BJ (cell line): ENCODE measurements at regions not wholly inside any gene's neighbourhood (a gene's known extent, or its start where the extent isn't known, plus 50 kb on each side); places are given as distances from the start of the nearest gene placed in this dataset.

Experiments
- CTCF ChIA-PET: fragments of 350-600 bp; formaldehyde crosslinking; extraction: SDS; loops from one replicate; lab custom pipeline; 2021; ENCODE audit warnings: antibody characterized with exemption, inconsistent platforms; lab: Yijun Ruan, JAX
- POLR2A ChIA-PET: fragments of 300-600 bp; sonication (Branson Sonifier 250); formaldehyde crosslinking; extraction: SDS; loops from one replicate; lab custom pipeline; 2021; ENCODE audit warnings: antibody characterized with exemption; lab: Charles Lee
- DNase-seq: peaks from one replicate; pipeline ENCODE4 v3.0.0-alpha.2; 2011; ENCODE audit warnings: low read depth
- H3K27me3 ChIP-seq: 2 replicates; pipeline ENCODE4 v1.6.0; 2011; ENCODE audit warnings: low read length; ENCODE audit not compliant: control insufficient read depth, insufficient read depth
- H3K36me3 ChIP-seq: 2 replicates; pipeline ENCODE4 v1.5.1; 2011; ENCODE audit warnings: low read length; ENCODE audit not compliant: control insufficient read depth, insufficient read depth
- H3K4me3 ChIP-seq: 2 replicates; pipeline ENCODE4 v1.5.1; 2011; ENCODE audit warnings: low read depth, mild to moderate bottlenecking, control low read depth, low read length
- CTCF ChIP-seq: IDR thresholded peaks from 2 replicates; pipeline ENCODE4 v1.5.1; 2011; ENCODE audit warnings: low read depth, mild to moderate bottlenecking, control low read depth, inconsistent platforms, low read length, moderate library complexity; ENCODE audit not compliant: insufficient read depth

- Histone ChIP-seq H3K27me3 (peaks cover 14% of the 10 kb centered on the region), H3K36me3 (no peaks in the 10 kb centered on the region), H3K4me3 (no peak overlapping the region)
- no peak for DNase-seq
- CTCF ChIA-PET, result interaction anchor here (1.5 kb wide), 1 partner anchor 10 kb away, joined by 4 read pairs; no protein-coding TSS in a partner anchor
- no peak for TF ChIP-seq CTCF
- POLR2A ChIA-PET, result no interaction called here
Observed at GRCh38 chr9:29211003-29211579, 1637.8 kb upstream of the C9orf72 start.

GRCh38 chr9:29211580-29212396, 1638.5 kb upstream of the C9orf72 start:
- ChIA-PET POLR2A (no interaction called here), CTCF (interaction anchor here (1.1 to 1.5 kb wide), 2 partner anchors 9 kb away, joined by 3 to 4 read pairs; no protein-coding TSS in a partner anchor)
- H3K27me3 ChIP-seq, result peaks cover 14% of the 10 kb centered on the region
- H3K4me3 ChIP-seq, result no peak overlapping the region
- H3K36me3 ChIP-seq, result no peaks in the 10 kb centered on the region
- TF ChIP-seq CTCF, result peak; percentile 45
- no peak for DNase-seq

- CTCF ChIA-PET, result interaction anchor here (0.7 to 1.5 kb wide), 4 partner anchors 8 to 55 kb away, joined by 3 to 4 read pairs (median 4); no protein-coding TSS in a partner anchor
Observed at GRCh38 chr9:29212397-29213387, 1639.4 kb upstream of the C9orf72 start.

GRCh38 chr9:29213417-29214153, 1640.3 kb upstream of the C9orf72 start, which contains the start of gene LINGO2:
Gene LINGO2 (minus strand): TSS chr9:29213601.
- ChIA-PET POLR2A (no interaction called here), CTCF (interaction anchor here (1.0 kb wide), 1 partner anchor 9 kb away, joined by 4 read pairs; no protein-coding TSS in a partner anchor)
- DNase-seq, result no peak
- Histone ChIP-seq H3K27me3 (peaks cover 14% of the 10 kb centered on the region), H3K4me3 (no peak within 1 kb of the TSS), H3K36me3 (no peaks in the 10 kb centered on the region)
- TF ChIP-seq CTCF, result no peak

More at GRCh38 chr9:29212397-29213387, 1639.4 kb upstream of the C9orf72 start:
- no peak for DNase-seq
- Histone ChIP-seq H3K36me3 (no peaks in the 10 kb centered on the region), H3K27me3 (peaks cover 14% of the 10 kb centered on the region), H3K4me3 (no peak overlapping the region)
- POLR2A ChIA-PET, result no interaction called here
- no peak for TF ChIP-seq CTCF
